Adrenal gland (tissue), 9 donors: ENCODE measurements at regions not wholly inside any gene's neighbourhood (a gene's known extent, or its start where the extent isn't known, plus 50 kb on each side); places are given as distances from the start of the nearest gene placed in this dataset.

Source experiments
- DNase-seq, 7 donors: peaks; one replicate each; pipeline ENCODE4 v3.0.0-alpha.2; 2019 to 2020
- H3K27ac ChIP-seq, 5 donors: fragments of 200-600 bp; sonication (generic) in 4 of 5; 1 replicate in 3 of 5; 2 replicates in 2 of 5; pipeline versions ENCODE4 v1.5.1 to v1.8.0; 2016 to 2020; ENCODE audit warnings: mild to moderate bottlenecking in 1 of 5
- H3K27me3 ChIP-seq: fragments of 200-600 bp; 2 replicates; pipeline ENCODE4 v1.8.0; 2021
- H3K36me3 ChIP-seq, 2 donors: fragments of 200-600 bp; replicated peaks in 1 of 2; 1 replicate in 1 of 2; 2 replicates in 1 of 2; pipeline versions ENCODE4 v1.5.1 to v1.8.0; 2018 to 2022
- H3K4me1 ChIP-seq, 2 donors: fragments of 200-600 bp; replicated peaks in 1 of 2; 1 replicate in 1 of 2; 2 replicates in 1 of 2; pipeline versions ENCODE4 v1.5.1 to v1.8.0; 2018 to 2021
- H3K4me3 ChIP-seq, 4 donors: fragments of 200-600 bp; sonication (generic) in 3 of 4; one replicate each; pipeline ENCODE4 v1.5.1; 2016 to 2018
- H3K9me3 ChIP-seq, 3 donors: fragments of 200-600 bp; sonication (generic) in 1 of 3; replicated peaks in 1 of 3; 1 replicate in 2 of 3; 2 replicates in 1 of 3; pipeline versions ENCODE4 v1.5.1 to v1.8.0; 2016 to 2021
- POLR2A ChIP-seq, 2 donors: fragments of 450-650 bp; IDR thresholded peaks; one replicate each; pipeline ENCODE4 v1.6.1; 2017; ENCODE audit warnings: antibody characterized with exemption in 2 of 2, mild to moderate bottlenecking in 2 of 2, moderate library complexity in 1 of 2
- WGBS, 4 donors: extraction: QIAGEN DNeasy Blood & Tissue Kit in 2 of 4; methylation state at CpG; one replicate each; pipeline versions ENCODE4 v1.1.5 to v1.1.7; 2013 to 2017; 5-methylcytosine and 5-hydroxymethylcytosine counted together
- intact Hi-C, 2 donors: fragments of 100-400 bp; cut with DNase I; formaldehyde crosslinking; loops; one replicate each; pipeline versions ENCODE4 v1.14.1 to v1.15.0; 2022 to 2023
- TF ChIP-seq, protein P1 (sequence below), 6 experiments: fragments of 450-650 bp in 4 of 6; fragments of 200-600 bp in 2 of 6; sonication (generic) in 1 of 6; IDR thresholded peaks; 1 replicate in 5 of 6; 2 replicates in 1 of 6; pipeline versions ENCODE4 v1.5.1 to v1.8.0; 2016 to 2021; ENCODE audit warnings: antibody characterized with exemption in 6 of 6, mild to moderate bottlenecking in 2 of 6, moderate library complexity in 1 of 6
- donor health status: healthy with polysubstance abuse.
- donor health status: Bipolar disorder and iron deficiency.
- donor health status: DM: yes; HTN: yes; CAD: no.
- donor health status: DM: no; HTN: no; CAD: no.
- donor health status: DM: no; HTN: no; CAD: no.

DNA sequence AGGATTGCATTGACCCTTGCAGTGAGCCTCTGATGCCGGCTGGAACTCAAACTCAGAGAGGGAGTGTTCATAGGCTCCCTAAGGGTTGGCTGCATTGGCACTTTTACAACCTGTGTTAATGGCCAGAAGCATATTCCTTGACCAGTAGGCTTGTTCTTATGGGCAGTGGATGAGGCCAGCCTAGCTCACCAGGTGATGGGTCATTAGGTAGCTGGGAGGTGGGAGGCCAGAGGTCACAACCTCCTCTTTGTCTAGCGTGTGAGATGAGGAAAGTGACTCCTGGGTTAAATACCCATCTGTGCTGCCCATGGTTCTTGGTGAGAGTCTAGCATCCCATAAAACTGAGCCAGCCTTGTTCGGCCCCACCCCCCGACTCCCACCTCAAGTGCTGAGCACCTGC is 275.7 kb upstream of the CTNNB1 start:
- 95 to 100% (median 96%) methylated on average over 3 to 4 of the region's 4 CpGs for WGBS, 4 donors
- peaks cover 0 to 4% of the 10 kb centered on the region in 2 donors for H3K4me1 ChIP-seq
- no peak for DNase-seq
- no peaks in the 10 kb centered on the region for H3K9me3 ChIP-seq
- H3K27ac ChIP-seq = no peak overlapping the region
- H3K36me3 ChIP-seq = no peaks in the 10 kb centered on the region
- H3K4me3 ChIP-seq = no peak overlapping the region
- TF ChIP-seq POLR2A (IDR thresholded peaks at IDR 0.05) = no peak
- TF ChIP-seq, protein P1, sequence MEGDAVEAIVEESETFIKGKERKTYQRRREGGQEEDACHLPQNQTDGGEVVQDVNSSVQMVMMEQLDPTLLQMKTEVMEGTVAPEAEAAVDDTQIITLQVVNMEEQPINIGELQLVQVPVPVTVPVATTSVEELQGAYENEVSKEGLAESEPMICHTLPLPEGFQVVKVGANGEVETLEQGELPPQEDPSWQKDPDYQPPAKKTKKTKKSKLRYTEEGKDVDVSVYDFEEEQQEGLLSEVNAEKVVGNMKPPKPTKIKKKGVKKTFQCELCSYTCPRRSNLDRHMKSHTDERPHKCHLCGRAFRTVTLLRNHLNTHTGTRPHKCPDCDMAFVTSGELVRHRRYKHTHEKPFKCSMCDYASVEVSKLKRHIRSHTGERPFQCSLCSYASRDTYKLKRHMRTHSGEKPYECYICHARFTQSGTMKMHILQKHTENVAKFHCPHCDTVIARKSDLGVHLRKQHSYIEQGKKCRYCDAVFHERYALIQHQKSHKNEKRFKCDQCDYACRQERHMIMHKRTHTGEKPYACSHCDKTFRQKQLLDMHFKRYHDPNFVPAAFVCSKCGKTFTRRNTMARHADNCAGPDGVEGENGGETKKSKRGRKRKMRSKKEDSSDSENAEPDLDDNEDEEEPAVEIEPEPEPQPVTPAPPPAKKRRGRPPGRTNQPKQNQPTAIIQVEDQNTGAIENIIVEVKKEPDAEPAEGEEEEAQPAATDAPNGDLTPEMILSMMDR (IDR thresholded peaks at IDR 0.05) = no peak
- intact Hi-C loops = no loop called here
- H3K27me3 ChIP-seq = no peaks in the 10 kb centered on the region

DNA sequence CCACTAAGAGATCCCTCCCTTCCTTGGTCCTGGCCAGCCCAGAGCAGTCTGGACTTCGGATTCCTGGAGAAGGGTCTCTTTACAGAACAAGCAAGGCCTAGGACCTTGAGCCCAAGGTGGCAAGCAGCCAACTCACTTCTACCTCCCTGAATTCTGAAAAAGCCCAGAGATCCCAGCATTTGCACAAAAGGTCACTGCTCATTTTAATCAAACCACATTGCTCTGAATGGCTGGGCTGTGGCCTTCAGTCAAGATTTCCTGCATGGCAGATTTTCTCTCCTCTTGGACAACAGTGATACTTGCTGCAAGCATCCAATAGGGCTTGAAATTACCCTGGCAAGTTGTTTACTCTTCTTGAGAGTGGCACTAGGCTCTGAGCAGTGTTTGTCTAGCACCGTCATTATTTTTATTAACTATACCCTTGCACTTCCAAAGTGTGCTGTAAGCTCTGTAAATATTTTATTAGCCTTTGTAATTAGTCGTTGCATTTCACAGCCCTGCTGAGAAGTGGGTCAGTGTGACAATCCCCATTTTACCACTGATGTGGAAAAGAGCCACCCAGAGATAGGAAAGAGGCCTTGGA is 274.7 kb upstream of the CTNNB1 start:
- no peak overlapping the region for H3K27ac ChIP-seq
- H3K36me3 ChIP-seq = no peaks in the 10 kb centered on the region
- H3K4me1 ChIP-seq = peaks cover 0 to 4% of the 10 kb centered on the region in 2 donors
- TF ChIP-seq, protein P1 (IDR thresholded peaks at IDR 0.05) = no peak
- no peak for TF ChIP-seq POLR2A (IDR thresholded peaks at IDR 0.05)
- no peaks in the 10 kb centered on the region for H3K27me3 ChIP-seq
- intact Hi-C loops = no loop called here
- DNase-seq = peak in 5 of 7 donors; percentile 35 to 57 (median 47)
- H3K9me3 ChIP-seq = no peaks in the 10 kb centered on the region
- 36 to 43% (median 42%) methylated on average over 3 of the region's 3 CpGs for WGBS, 4 donors
- H3K4me3 ChIP-seq = no peak overlapping the region

DNA sequence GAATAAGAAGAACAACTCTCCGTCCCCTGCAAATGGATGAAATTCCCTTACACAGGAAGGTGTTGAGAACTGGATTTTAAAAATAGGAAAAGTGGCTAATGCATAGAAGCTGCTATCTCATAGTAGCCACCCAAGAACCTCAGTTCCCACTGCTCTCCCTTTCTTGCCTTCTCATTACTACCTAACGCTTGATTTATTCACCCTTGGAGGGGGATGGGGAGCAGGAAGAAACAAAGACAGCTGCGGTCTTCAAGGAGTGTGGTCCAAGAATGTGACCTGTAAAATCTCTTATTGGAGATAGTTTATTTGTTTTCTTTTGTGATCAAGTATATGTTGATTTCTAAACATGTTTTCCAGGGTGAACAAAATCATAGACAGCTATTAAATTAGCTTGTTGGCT is 274.1 kb upstream of the CTNNB1 start:
- peaks cover 0 to 4% of the 10 kb centered on the region in 2 donors for H3K4me1 ChIP-seq
- no peaks in the 10 kb centered on the region for H3K27me3 ChIP-seq
- DNase-seq = no peak
- intact Hi-C loops = no loop called here
- H3K36me3 ChIP-seq = no peaks in the 10 kb centered on the region
- H3K9me3 ChIP-seq = no peaks in the 10 kb centered on the region
- no peak overlapping the region for H3K27ac ChIP-seq
- WGBS, 4 donors = 54 to 71% (median 66%) methylated on average over 3 of the region's 3 CpGs
- no peak overlapping the region for H3K4me3 ChIP-seq
- TF ChIP-seq POLR2A (IDR thresholded peaks at IDR 0.05) = no peak

DNA sequence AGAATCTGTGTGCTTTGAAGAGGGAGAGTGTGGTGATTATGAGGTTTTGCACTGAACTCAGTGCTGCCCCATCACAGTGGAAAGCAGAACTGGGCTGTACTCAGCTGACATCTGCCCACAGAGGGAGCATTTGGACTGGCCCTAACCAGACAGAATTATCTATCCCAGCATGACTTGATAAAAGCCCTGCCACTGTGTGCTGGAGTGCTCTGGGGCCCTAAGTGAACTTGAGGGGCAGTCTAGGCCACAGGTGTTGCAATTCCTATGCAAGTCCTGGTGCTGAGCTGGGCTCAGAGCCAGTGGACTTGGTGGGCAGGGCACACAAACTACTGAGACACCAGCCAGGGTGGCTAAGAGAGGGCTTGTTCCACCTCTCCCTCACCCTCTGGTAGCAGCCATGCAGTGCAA is 269.2 kb upstream of the CTNNB1 start:
- no peak overlapping the region for H3K27ac ChIP-seq
- no peak overlapping the region for H3K4me3 ChIP-seq
- H3K36me3 ChIP-seq = no peaks in the 10 kb centered on the region
- TF ChIP-seq, protein P1 (IDR thresholded peaks at IDR 0.05) = peak in 1 of 6 experiments; percentile 11
- TF ChIP-seq POLR2A (IDR thresholded peaks at IDR 0.05) = no peak
- no peaks in the 10 kb centered on the region for H3K9me3 ChIP-seq
- no peaks in the 10 kb centered on the region for H3K4me1 ChIP-seq
- no peaks in the 10 kb centered on the region for H3K27me3 ChIP-seq
- intact Hi-C loops = no loop called here
- peak in 1 of 7 donors; percentile 18 for DNase-seq

DNA sequence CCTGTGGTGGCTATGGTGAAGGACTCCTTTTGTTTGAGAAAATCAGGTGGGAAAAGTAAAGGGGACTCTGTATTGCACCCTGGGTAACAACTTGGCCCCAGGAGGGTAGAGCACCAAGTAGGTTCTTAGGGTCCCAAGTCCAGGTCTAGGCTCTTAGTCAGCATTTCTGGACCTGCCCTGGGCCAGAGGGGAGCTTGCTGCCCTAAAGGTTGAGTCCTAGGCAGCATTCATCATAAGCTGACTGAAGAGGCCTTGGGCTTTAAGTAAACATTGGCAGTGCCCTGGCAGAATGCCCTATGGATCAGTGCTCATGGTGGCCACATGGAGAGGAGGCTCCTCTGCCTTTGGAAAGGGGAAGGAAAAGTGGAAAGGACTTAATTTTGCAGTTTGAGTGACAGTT is 268.5 kb upstream of the CTNNB1 start:
- Histone ChIP-seq H3K27me3 (no peaks in the 10 kb centered on the region), H3K36me3 (no peaks in the 10 kb centered on the region), H3K9me3 (no peaks in the 10 kb centered on the region), H3K4me1 (no peaks in the 10 kb centered on the region), H3K27ac (no peak overlapping the region), H3K4me3 (no peak overlapping the region)
- TF ChIP-seq, protein P1 (IDR thresholded peaks at IDR 0.05) = no peak
- TF ChIP-seq POLR2A (IDR thresholded peaks at IDR 0.05) = no peak
- DNase-seq = peak in 3 of 7 donors; percentile 10 to 26 (median 22)
- intact Hi-C loops = no loop called here
